WTC11 (cell line): ENCODE measurements at regions not wholly inside any gene's neighbourhood (a gene's known extent, or its start where the extent isn't known, plus 50 kb on each side); places are given as distances from the start of the nearest gene placed in this dataset.

ENCODE experiments used
- ATAC-seq: fragments of 200-7000 bp; cut with Tn5 transposase; 2 replicates; pipeline ENCODE4 v1.10.0; 2021; ENCODE audit warnings: mild to moderate bottlenecking, moderate library complexity
- CTCF ChIA-PET: fragments of 300-600 bp; sonication (Branson Sonifier 250); formaldehyde crosslinking; loops from one replicate; lab custom pipeline; 2021; ENCODE audit warnings: antibody characterized with exemption; lab: Charles Lee
- POLR2A ChIA-PET: fragments of 350-600 bp; sonication (Branson Sonifier 250); formaldehyde crosslinking; loops from one replicate; lab custom pipeline; 2021; ENCODE audit warnings: antibody characterized with exemption; lab: Charles Lee
- DNase-seq: peaks from one replicate; pipeline ENCODE4 v3.0.0; 2021; ENCODE audit warnings: low spot score
- H3K27ac Mint-ChIP-seq: 2 replicates; pipeline ENCODE4 v1.8.0; 2021; ENCODE audit warnings: mixed read lengths
- H3K27me3 Mint-ChIP-seq: 2 replicates; pipeline ENCODE4 v1.8.0; 2021; ENCODE audit warnings: low read depth, mild to moderate bottlenecking, moderate library complexity, mixed read lengths
- H3K36me3 Mint-ChIP-seq: 2 replicates; pipeline ENCODE4 v1.8.0; 2021; ENCODE audit warnings: mixed read lengths
- H3K4me1 Mint-ChIP-seq: 2 replicates; pipeline ENCODE4 v1.8.0; 2022; ENCODE audit warnings: mixed read lengths
- H3K4me3 Mint-ChIP-seq: 2 replicates; pipeline ENCODE4 v1.8.0; 2021; ENCODE audit warnings: mild to moderate bottlenecking, moderate library complexity, mixed read lengths
- H3K9me3 Mint-ChIP-seq: 2 replicates; pipeline ENCODE4 v1.8.0; 2021; ENCODE audit warnings: mixed read lengths
- CREB1 ChIP-seq: sonication (generic); formaldehyde crosslinking; IDR thresholded peaks from 2 replicates; pipeline ENCODE4 v1.8.0; 2023; ENCODE audit warnings: mild to moderate bottlenecking, missing genetic modification reagents
- GABPB1 ChIP-seq: sonication (generic); formaldehyde crosslinking; IDR thresholded peaks from 2 replicates; pipeline ENCODE4 v1.8.1; 2023; ENCODE audit warnings: mild to moderate bottlenecking, missing genetic modification reagents
- GRHL2 ChIP-seq: fragments of 250-450 bp; sonication (Bioruptor Pico); IDR thresholded peaks from 2 replicates; pipeline ENCODE4 v1.8.0; 2022; ENCODE audit warnings: mild to moderate bottlenecking, moderate library complexity; ENCODE audit not compliant: insufficient replicate concordance, severe bottlenecking
- JUN ChIP-seq: sonication (generic); formaldehyde crosslinking; IDR thresholded peaks from 2 replicates; pipeline ENCODE4 v1.8.0; 2023; ENCODE audit warnings: mild to moderate bottlenecking, missing genetic modification reagents
- MXD4 ChIP-seq: fragments of 250-450 bp; sonication (Bioruptor Pico); IDR thresholded peaks from 2 replicates; pipeline ENCODE4 v1.8.0; 2021; ENCODE audit warnings: mild to moderate bottlenecking, moderate library complexity, borderline replicate concordance
- RELA ChIP-seq: sonication (generic); formaldehyde crosslinking; IDR thresholded peaks from 2 replicates; pipeline ENCODE4 v1.8.1; 2022; ENCODE audit warnings: missing genetic modification reagents, mild to moderate bottlenecking, borderline replicate concordance
- SP1 ChIP-seq: sonication (generic); formaldehyde crosslinking; conservative IDR thresholded peaks from 2 replicates; pipeline ENCODE4 v1.8.1; 2022; ENCODE audit warnings: missing genetic modification reagents
- TP53 ChIP-seq: sonication (generic); formaldehyde crosslinking; IDR thresholded peaks from 2 replicates; pipeline ENCODE4 v1.8.1; 2023; ENCODE audit warnings: mild to moderate bottlenecking, missing genetic modification reagents
- ZNF121 ChIP-seq: sonication (generic); formaldehyde crosslinking; IDR thresholded peaks from 2 replicates; pipeline ENCODE4 v1.8.0; 2023; ENCODE audit warnings: missing genetic modification reagents
- ZNF263 ChIP-seq: sonication (generic); formaldehyde crosslinking; IDR thresholded peaks from 2 replicates; pipeline ENCODE4 v1.8.1; 2022; ENCODE audit warnings: low read depth, mild to moderate bottlenecking, moderate library complexity, missing genetic modification reagents
- ZNF416 ChIP-seq: fragments of 250-450 bp; sonication (Bioruptor Pico); IDR thresholded peaks from 2 replicates; pipeline ENCODE4 v1.9.0; 2021; ENCODE audit warnings: mild to moderate bottlenecking, inconsistent platforms
- ZNF423 ChIP-seq: fragments of 250-450 bp; sonication (Bioruptor Pico); IDR thresholded peaks from 2 replicates; pipeline ENCODE4 v2.1.2; 2022; ENCODE audit warnings: mild to moderate bottlenecking, moderate library complexity
- ZNF671 ChIP-seq: fragments of 250-450 bp; sonication (Bioruptor Pico); IDR thresholded peaks from 2 replicates; pipeline ENCODE4 v1.8.0; 2021; ENCODE audit warnings: mild to moderate bottlenecking
- TF ChIP-seq, protein P1 (sequence below): sonication (generic); formaldehyde crosslinking; IDR thresholded peaks from 2 replicates; pipeline ENCODE4 v1.8.0; 2022; ENCODE audit warnings: mild to moderate bottlenecking, missing genetic modification reagents
- TF ChIP-seq, protein P2 (sequence below): sonication (generic); formaldehyde crosslinking; IDR thresholded peaks from 2 replicates; pipeline ENCODE4 v1.8.1; 2022; ENCODE audit warnings: mild to moderate bottlenecking, moderate library complexity, missing genetic modification reagents
- TF ChIP-seq, protein P3 (sequence below): sonication (generic); formaldehyde crosslinking; IDR thresholded peaks from 2 replicates; pipeline ENCODE4 v1.8.0; 2022; ENCODE audit warnings: mild to moderate bottlenecking, missing genetic modification reagents
- TF ChIP-seq, protein P4 (sequence below): sonication (generic); formaldehyde crosslinking; IDR thresholded peaks from 2 replicates; pipeline ENCODE4 v1.8.1; 2023; ENCODE audit warnings: mild to moderate bottlenecking, missing genetic modification reagents
- TF ChIP-seq, protein P5 (sequence below): sonication (generic); formaldehyde crosslinking; IDR thresholded peaks from 2 replicates; pipeline ENCODE4 v1.8.1; 2022; ENCODE audit warnings: mild to moderate bottlenecking, missing genetic modification reagents, moderate library complexity, borderline replicate concordance
- TF ChIP-seq, protein P6 (sequence below): sonication (generic); formaldehyde crosslinking; IDR thresholded peaks from 2 replicates; pipeline ENCODE4 v1.8.1; 2022; ENCODE audit warnings: missing genetic modification reagents, borderline replicate concordance

DNA sequence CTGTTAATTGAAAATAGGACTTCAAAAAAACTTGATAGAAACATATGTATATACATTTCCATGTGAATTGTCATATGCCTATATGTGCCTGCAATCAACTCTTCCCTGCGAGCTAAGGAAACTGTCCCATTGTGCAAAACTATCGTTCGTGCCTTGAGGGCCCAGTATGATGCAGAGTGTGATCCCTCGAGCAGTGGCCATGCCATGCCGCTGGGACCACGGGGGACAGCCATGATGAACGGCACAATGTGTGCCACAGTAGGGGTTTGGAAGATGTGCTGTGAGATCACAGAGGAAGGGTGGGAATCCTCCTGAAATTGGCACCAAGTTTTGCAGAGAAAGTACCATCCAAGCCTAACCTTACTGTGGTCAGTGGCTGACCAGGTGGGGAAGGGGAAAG is 118.1 kb upstream of the SOX1 start (continued):
- TF ChIP-seq, protein P1, sequence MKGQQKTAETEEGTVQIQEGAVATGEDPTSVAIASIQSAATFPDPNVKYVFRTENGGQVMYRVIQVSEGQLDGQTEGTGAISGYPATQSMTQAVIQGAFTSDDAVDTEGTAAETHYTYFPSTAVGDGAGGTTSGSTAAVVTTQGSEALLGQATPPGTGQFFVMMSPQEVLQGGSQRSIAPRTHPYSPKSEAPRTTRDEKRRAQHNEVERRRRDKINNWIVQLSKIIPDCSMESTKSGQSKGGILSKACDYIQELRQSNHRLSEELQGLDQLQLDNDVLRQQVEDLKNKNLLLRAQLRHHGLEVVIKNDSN (CRISPR knock-in tag), result no peak
- TF ChIP-seq SP1 (no peak), TP53 (CRISPR knock-in tag) (no peak), ZNF121 (no peak), GABPB1 (CRISPR knock-in tag) (no peak), GRHL2 (CRISPR knock-in tag) (no peak), ZNF671 (CRISPR knock-in tag) (no peak), RELA (CRISPR knock-in tag) (no peak)
- TF ChIP-seq, protein P2, sequence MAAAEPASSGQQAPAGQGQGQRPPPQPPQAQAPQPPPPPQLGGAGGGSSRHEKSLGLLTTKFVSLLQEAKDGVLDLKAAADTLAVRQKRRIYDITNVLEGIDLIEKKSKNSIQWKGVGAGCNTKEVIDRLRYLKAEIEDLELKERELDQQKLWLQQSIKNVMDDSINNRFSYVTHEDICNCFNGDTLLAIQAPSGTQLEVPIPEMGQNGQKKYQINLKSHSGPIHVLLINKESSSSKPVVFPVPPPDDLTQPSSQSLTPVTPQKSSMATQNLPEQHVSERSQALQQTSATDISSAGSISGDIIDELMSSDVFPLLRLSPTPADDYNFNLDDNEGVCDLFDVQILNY (CRISPR knock-in tag), result no peak
- TF ChIP-seq, protein P3, sequence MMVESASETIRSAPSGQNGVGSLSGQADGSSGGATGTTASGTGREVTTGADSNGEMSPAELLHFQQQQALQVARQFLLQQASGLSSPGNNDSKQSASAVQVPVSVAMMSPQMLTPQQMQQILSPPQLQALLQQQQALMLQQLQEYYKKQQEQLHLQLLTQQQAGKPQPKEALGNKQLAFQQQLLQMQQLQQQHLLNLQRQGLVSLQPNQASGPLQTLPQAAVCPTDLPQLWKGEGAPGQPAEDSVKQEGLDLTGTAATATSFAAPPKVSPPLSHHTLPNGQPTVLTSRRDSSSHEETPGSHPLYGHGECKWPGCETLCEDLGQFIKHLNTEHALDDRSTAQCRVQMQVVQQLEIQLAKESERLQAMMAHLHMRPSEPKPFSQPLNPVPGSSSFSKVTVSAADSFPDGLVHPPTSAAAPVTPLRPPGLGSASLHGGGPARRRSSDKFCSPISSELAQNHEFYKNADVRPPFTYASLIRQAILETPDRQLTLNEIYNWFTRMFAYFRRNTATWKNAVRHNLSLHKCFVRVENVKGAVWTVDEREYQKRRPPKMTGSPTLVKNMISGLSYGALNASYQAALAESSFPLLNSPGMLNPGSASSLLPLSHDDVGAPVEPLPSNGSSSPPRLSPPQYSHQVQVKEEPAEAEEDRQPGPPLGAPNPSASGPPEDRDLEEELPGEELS (CRISPR knock-in tag), result no peak

DNA sequence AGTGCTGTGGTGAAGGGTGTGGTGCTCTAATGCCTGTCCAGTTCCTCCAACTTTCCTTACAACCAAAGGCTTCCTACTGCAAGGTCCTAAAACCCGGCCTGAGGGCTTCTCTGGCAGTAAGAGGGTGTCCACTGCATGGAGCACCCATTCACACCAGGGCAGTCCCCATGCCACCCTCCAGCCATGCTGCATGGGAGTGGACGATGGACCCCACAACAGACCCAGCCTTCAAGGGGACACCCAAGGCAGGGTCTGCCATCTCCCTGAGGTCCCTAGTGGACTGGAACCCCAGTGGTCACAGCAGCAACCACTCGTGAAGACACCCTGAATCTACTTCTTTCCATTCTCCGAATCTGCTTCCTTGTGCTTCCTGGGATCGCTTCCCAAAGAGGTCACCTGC is 117.6 kb upstream of the SOX1 start:
- CTCF ChIA-PET, result interaction anchor here (0.6 kb wide), 1 partner anchor 44 kb away, joined by 5 read pairs; no protein-coding TSS in a partner anchor
- ATAC-seq (no peak), DNase-seq (no peak)
- Mint-ChIP-seq H3K4me3 (no peak overlapping the region), H3K36me3 (peaks cover 7% of the 10 kb centered on the region), H3K9me3 (peaks cover 24% of the 10 kb centered on the region), H3K27ac (no peak overlapping the region), H3K4me1 (peaks cover 4% of the 10 kb centered on the region), H3K27me3 (peaks cover 4% of the 10 kb centered on the region; the same call in 1 of the 2 replicates)
- POLR2A ChIA-PET, result no interaction called here
- TF ChIP-seq, protein P2 (CRISPR knock-in tag), result no peak
- TF ChIP-seq, protein P4, sequence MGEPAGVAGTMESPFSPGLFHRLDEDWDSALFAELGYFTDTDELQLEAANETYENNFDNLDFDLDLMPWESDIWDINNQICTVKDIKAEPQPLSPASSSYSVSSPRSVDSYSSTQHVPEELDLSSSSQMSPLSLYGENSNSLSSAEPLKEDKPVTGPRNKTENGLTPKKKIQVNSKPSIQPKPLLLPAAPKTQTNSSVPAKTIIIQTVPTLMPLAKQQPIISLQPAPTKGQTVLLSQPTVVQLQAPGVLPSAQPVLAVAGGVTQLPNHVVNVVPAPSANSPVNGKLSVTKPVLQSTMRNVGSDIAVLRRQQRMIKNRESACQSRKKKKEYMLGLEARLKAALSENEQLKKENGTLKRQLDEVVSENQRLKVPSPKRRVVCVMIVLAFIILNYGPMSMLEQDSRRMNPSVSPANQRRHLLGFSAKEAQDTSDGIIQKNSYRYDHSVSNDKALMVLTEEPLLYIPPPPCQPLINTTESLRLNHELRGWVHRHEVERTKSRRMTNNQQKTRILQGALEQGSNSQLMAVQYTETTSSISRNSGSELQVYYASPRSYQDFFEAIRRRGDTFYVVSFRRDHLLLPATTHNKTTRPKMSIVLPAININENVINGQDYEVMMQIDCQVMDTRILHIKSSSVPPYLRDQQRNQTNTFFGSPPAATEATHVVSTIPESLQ (CRISPR knock-in tag), result no peak
- TF ChIP-seq JUN (CRISPR knock-in tag) (no peak), ZNF423 (CRISPR knock-in tag) (no peak), ZNF263 (no peak), ZNF416 (CRISPR knock-in tag) (no peak), MXD4 (CRISPR knock-in tag) (no peak), CREB1 (no peak)
- TF ChIP-seq, protein P5, sequence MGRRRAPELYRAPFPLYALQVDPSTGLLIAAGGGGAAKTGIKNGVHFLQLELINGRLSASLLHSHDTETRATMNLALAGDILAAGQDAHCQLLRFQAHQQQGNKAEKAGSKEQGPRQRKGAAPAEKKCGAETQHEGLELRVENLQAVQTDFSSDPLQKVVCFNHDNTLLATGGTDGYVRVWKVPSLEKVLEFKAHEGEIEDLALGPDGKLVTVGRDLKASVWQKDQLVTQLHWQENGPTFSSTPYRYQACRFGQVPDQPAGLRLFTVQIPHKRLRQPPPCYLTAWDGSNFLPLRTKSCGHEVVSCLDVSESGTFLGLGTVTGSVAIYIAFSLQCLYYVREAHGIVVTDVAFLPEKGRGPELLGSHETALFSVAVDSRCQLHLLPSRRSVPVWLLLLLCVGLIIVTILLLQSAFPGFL, result no peak
- TF ChIP-seq, protein P6, sequence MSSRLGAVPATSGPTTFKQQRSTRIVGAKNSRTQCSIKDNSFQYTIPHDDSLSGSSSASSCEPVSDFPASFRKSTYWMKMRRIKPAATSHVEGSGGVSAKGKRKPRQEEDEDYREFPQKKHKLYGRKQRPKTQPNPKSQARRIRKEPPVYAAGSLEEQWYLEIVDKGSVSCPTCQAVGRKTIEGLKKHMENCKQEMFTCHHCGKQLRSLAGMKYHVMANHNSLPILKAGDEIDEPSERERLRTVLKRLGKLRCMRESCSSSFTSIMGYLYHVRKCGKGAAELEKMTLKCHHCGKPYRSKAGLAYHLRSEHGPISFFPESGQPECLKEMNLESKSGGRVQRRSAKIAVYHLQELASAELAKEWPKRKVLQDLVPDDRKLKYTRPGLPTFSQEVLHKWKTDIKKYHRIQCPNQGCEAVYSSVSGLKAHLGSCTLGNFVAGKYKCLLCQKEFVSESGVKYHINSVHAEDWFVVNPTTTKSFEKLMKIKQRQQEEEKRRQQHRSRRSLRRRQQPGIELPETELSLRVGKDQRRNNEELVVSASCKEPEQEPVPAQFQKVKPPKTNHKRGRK (CRISPR knock-in tag), result no peak
- TF ChIP-seq, all 79 proteins: peak for 0
